Activated CD4-positive, alpha-beta T cell treated with anti-CD3 and anti-CD28 coated beads for 36 hours (primary cell): ENCODE measurements at regions not wholly inside any gene's neighbourhood (a gene's known extent, or its start where the extent isn't known, plus 50 kb on each side); places are given as distances from the start of the nearest gene placed in this dataset.

Experiments
- ATAC-seq: fragments of 200-7000 bp; cut with Tn5 transposase; one replicate; pipeline ENCODE4 v1.10.0; 2021; ENCODE audit warnings: mild to moderate bottlenecking, moderate library complexity
- CTCF ChIA-PET: fragments of 350-600 bp; sonication (Branson Sonifier 250); formaldehyde crosslinking; loops from one replicate; lab custom pipeline; 2021; ENCODE audit warnings: antibody characterized with exemption; lab: Charles Lee
- POLR2A ChIA-PET: fragments of 350-600 bp; sonication (Branson Sonifier 250); formaldehyde crosslinking; loops from one replicate; lab custom pipeline; 2021; ENCODE audit warnings: antibody characterized with exemption, inconsistent platforms; lab: Charles Lee
- DNase-seq: peaks from one replicate; pipeline ENCODE4 v3.0.0-alpha.2; 2020
- H3K27ac Mint-ChIP-seq: one replicate; pipeline ENCODE4 v1.8.0; 2021; ENCODE audit warnings: mixed read lengths
- H3K27me3 Mint-ChIP-seq: one replicate; pipeline ENCODE4 v1.8.0; 2021; ENCODE audit warnings: mixed read lengths
- H3K36me3 Mint-ChIP-seq: one replicate; pipeline ENCODE4 v1.8.0; 2021; ENCODE audit warnings: low read depth, mixed read lengths
- H3K4me1 Mint-ChIP-seq: one replicate; pipeline ENCODE4 v1.8.0; 2021; ENCODE audit warnings: mixed read lengths
- H3K4me3 Mint-ChIP-seq: one replicate; pipeline ENCODE4 v1.8.0; 2021; ENCODE audit warnings: mild to moderate bottlenecking, moderate library complexity, mixed read lengths
- H3K9me3 Mint-ChIP-seq: one replicate; pipeline ENCODE4 v1.8.0; 2021; ENCODE audit warnings: low read depth, mixed read lengths
- intact Hi-C, 2 experiments: fragments of 100-400 bp; cut with DNase I in 1 of 2; cut with micrococcal nuclease in 1 of 2; formaldehyde crosslinking; loops; one replicate each; pipeline versions ENCODE4 v1.14.2 to v1.15.1; 2022 to 2024; cut with DNase I, micrococcal nuclease

- Mint-ChIP-seq H3K36me3 (no peaks in the 10 kb centered on the region), H3K9me3 (peaks cover 27% of the 10 kb centered on the region), H3K27me3 (no peaks in the 10 kb centered on the region), H3K4me3 (no peak overlapping the region), H3K27ac (no peak overlapping the region), H3K4me1 (no peaks in the 10 kb centered on the region)
- DNase-seq (no peak), ATAC-seq (no peak)
- intact Hi-C loops, result no loop called here
- ChIA-PET POLR2A (no interaction called here), CTCF (no interaction called here)
Measured at GRCh38 chr1:118636004-118636403, 352.1 kb downstream of the TBX15 start.

- ChIA-PET CTCF (no interaction called here), POLR2A (no interaction called here)
- Mint-ChIP-seq H3K4me1 (no peaks in the 10 kb centered on the region), H3K9me3 (peaks cover 5% of the 10 kb centered on the region), H3K27me3 (no peaks in the 10 kb centered on the region), H3K27ac (no peak overlapping the region), H3K4me3 (no peak overlapping the region), H3K36me3 (no peaks in the 10 kb centered on the region)
- intact Hi-C loops, result no loop called here
- DNase-seq (no peak), ATAC-seq (no peak)
Measured at GRCh38 chr1:118627435-118627834, 360.7 kb downstream of the TBX15 start.

GRCh38 chr1:118621839-118622238 lies 366.3 kb downstream of the TBX15 start:
- ATAC-seq (no peak), DNase-seq (no peak)
- POLR2A ChIA-PET, result no interaction called here
- no peak overlapping the region for H3K4me3 Mint-ChIP-seq
- intact Hi-C loops, result no loop called here
- H3K4me1 Mint-ChIP-seq, result no peaks in the 10 kb centered on the region
- H3K36me3 Mint-ChIP-seq, result no peaks in the 10 kb centered on the region
- CTCF ChIA-PET, result no interaction called here
- no peaks in the 10 kb centered on the region for H3K27me3 Mint-ChIP-seq
- H3K27ac Mint-ChIP-seq, result no peak overlapping the region
- peaks cover 11% of the 10 kb centered on the region for H3K9me3 Mint-ChIP-seq

GRCh38 chr1:118618618-118619340 lies 369.4 kb downstream of the TBX15 start:
- CTCF ChIA-PET, result no interaction called here
- Mint-ChIP-seq H3K27me3 (no peaks in the 10 kb centered on the region), H3K4me3 (no peak overlapping the region), H3K4me1 (no peaks in the 10 kb centered on the region), H3K9me3 (peaks cover 14% of the 10 kb centered on the region), H3K27ac (no peak overlapping the region), H3K36me3 (no peaks in the 10 kb centered on the region)
- POLR2A ChIA-PET, result no interaction called here
- no peak for DNase-seq
- intact Hi-C loops, result no loop called here
- no peak for ATAC-seq

- Mint-ChIP-seq H3K27ac (no peak overlapping the region), H3K27me3 (no peaks in the 10 kb centered on the region), H3K36me3 (no peaks in the 10 kb centered on the region), H3K9me3 (peaks cover 14% of the 10 kb centered on the region), H3K4me3 (no peak overlapping the region), H3K4me1 (no peaks in the 10 kb centered on the region)
- DNase-seq, result no peak
- intact Hi-C loops, result no loop called here
- ChIA-PET CTCF (no interaction called here), POLR2A (no interaction called here)
- ATAC-seq, result no peak
Measured at GRCh38 chr1:118617916-118618315, 370.2 kb downstream of the TBX15 start.

GRCh38 chr1:118615066-118615465 lies 373.1 kb downstream of the TBX15 start:
- no peaks in the 10 kb centered on the region for H3K36me3 Mint-ChIP-seq
- ChIA-PET POLR2A (no interaction called here), CTCF (no interaction called here)
- no peak for ATAC-seq
- no peak for DNase-seq
- no peaks in the 10 kb centered on the region for H3K27me3 Mint-ChIP-seq
- intact Hi-C loops, result no loop called here
- H3K9me3 Mint-ChIP-seq, result peaks cover 17% of the 10 kb centered on the region
- no peak overlapping the region for H3K4me3 Mint-ChIP-seq
- H3K4me1 Mint-ChIP-seq, result no peaks in the 10 kb centered on the region
- no peak overlapping the region for H3K27ac Mint-ChIP-seq

GRCh38 chr1:118589238-118589846 lies 398.8 kb downstream of the TBX15 start:
- H3K4me1 Mint-ChIP-seq, result no peaks in the 10 kb centered on the region
- intact Hi-C loops, result no loop called here
- no peak overlapping the region for H3K4me3 Mint-ChIP-seq
- no peak for ATAC-seq
- H3K9me3 Mint-ChIP-seq, result peaks cover 9% of the 10 kb centered on the region
- POLR2A ChIA-PET, result no interaction called here
- DNase-seq, result no peak
- no peaks in the 10 kb centered on the region for H3K36me3 Mint-ChIP-seq
- no peaks in the 10 kb centered on the region for H3K27me3 Mint-ChIP-seq
- CTCF ChIA-PET, result no interaction called here
- no peak overlapping the region for H3K27ac Mint-ChIP-seq

- no peaks in the 10 kb centered on the region for H3K36me3 Mint-ChIP-seq
- no peak for DNase-seq
- intact Hi-C loops, result no loop called here
Measured at GRCh38 chr1:118588566-118588965, 399.6 kb downstream of the TBX15 start.

GRCh38 chr1:118578276-118578675 lies 393.2 kb upstream of the SPAG17 start:
- Mint-ChIP-seq H3K4me1 (no peaks in the 10 kb centered on the region), H3K27ac (no peak overlapping the region), H3K36me3 (peaks cover 2% of the 10 kb centered on the region), H3K9me3 (peaks cover 18% of the 10 kb centered on the region), H3K27me3 (no peaks in the 10 kb centered on the region), H3K4me3 (no peak overlapping the region)
- ChIA-PET CTCF (no interaction called here), POLR2A (no interaction called here)
- DNase-seq (no peak), ATAC-seq (no peak)
- intact Hi-C loops, result no loop called here

More at GRCh38 chr1:118588566-118588965, 399.6 kb downstream of the TBX15 start:
- H3K27ac Mint-ChIP-seq, result no peak overlapping the region
- no peak for ATAC-seq
- no peaks in the 10 kb centered on the region for H3K4me1 Mint-ChIP-seq
- no peaks in the 10 kb centered on the region for H3K27me3 Mint-ChIP-seq
- no peak overlapping the region for H3K4me3 Mint-ChIP-seq
- peaks cover 7% of the 10 kb centered on the region for H3K9me3 Mint-ChIP-seq
- CTCF ChIA-PET, result no interaction called here
- POLR2A ChIA-PET, result no interaction called here

- ChIA-PET CTCF (interaction anchor here (1.8 kb wide), 1 partner anchor 10 kb away, joined by 3 read pairs; no protein-coding TSS in a partner anchor), POLR2A (no interaction called here)
- Mint-ChIP-seq H3K36me3 (peaks cover 2% of the 10 kb centered on the region), H3K4me3 (no peak overlapping the region), H3K27me3 (no peaks in the 10 kb centered on the region), H3K4me1 (no peaks in the 10 kb centered on the region), H3K27ac (no peak overlapping the region), H3K9me3 (peaks cover 21% of the 10 kb centered on the region)
- DNase-seq, result no peak
- intact Hi-C loops, result no loop called here
- ATAC-seq, result no peak
Measured at GRCh38 chr1:118575060-118575459, 390.0 kb upstream of the SPAG17 start.

- ChIA-PET CTCF (interaction anchor here (0.9 kb wide), 1 partner anchor 9 kb away, joined by 3 read pairs; no protein-coding TSS in a partner anchor), POLR2A (no interaction called here)
- Mint-ChIP-seq H3K4me1 (no peaks in the 10 kb centered on the region), H3K27me3 (no peaks in the 10 kb centered on the region), H3K9me3 (peaks cover 4% of the 10 kb centered on the region), H3K4me3 (no peak overlapping the region), H3K36me3 (no peaks in the 10 kb centered on the region), H3K27ac (no peak overlapping the region)
- DNase-seq (no peak), ATAC-seq (no peak)
- intact Hi-C loops, result no loop called here
Measured at GRCh38 chr1:118564961-118565703, 380.1 kb upstream of the SPAG17 start.
